ENCODE measurements at regions not wholly inside any gene's neighbourhood (a gene's known extent, or its start where the extent isn't known, plus 50 kb on each side); places are given as distances from the start of the nearest gene placed in this dataset.

GRCh38 chr12:33892425-33892824 lies 129.9 kb upstream of the ALG10 start:
- TF ChIP-seq CTCF (IDR thresholded peaks at IDR 0.05), result no peak
- TF ChIP-seq POLR2A (IDR thresholded peaks at IDR 0.05), result no peak
- no peak for TF ChIP-seq EP300 (IDR thresholded peaks at IDR 0.05)
- TF ChIP-seq POLR2AphosphoS5 (IDR thresholded peaks at IDR 0.05), result no peak
